Sciatic nerve (tissue), 2 donors: ENCODE measurements at regions not wholly inside any gene's neighbourhood (a gene's known extent, or its start where the extent isn't known, plus 50 kb on each side); places are given as distances from the start of the nearest gene placed in this dataset.
A peak's percentile ranks its signal among the peaks of the same experiment; 100 is the strongest.

Source experiments
- ATAC-seq: fragments of 200-7000 bp; cut with Tn5 transposase; one replicate; pipeline ENCODE4 v1.9.1; 2020; ENCODE audit warnings: mild to moderate bottlenecking, moderate library complexity
- DNase-seq: peaks from one replicate; pipeline ENCODE4 v3.0.0-alpha.2; 2020; ENCODE audit warnings: low spot score
- intact Hi-C: fragments of 100-400 bp; cut with DNase I; formaldehyde crosslinking; loops from one replicate; pipeline ENCODE4 v1.14.2; 2022
- donor health status: DM: no; HTN: no; CAD: no.
- donor health status: DM: no; HTN: no; CAD: no.

- ATAC-seq (peak; percentile 73), DNase-seq (no peak)
- intact Hi-C loops: no loop called here
Measured at GRCh38 chr11:91795139-91795887, 429.3 kb upstream of the FAT3 start.

GRCh38 chr11:91794146-91794545 lies 430.5 kb upstream of the FAT3 start:
- DNase-seq: no peak
- no peak for ATAC-seq
- intact Hi-C loops: no loop called here

- DNase-seq (no peak), ATAC-seq (no peak)
- intact Hi-C loops: no loop called here
Measured at GRCh38 chr11:91792779-91793262, 431.8 kb upstream of the FAT3 start.

GRCh38 chr11:91791171-91791468 lies 433.5 kb upstream of the FAT3 start:
- DNase-seq (no peak), ATAC-seq (no peak)
- intact Hi-C loops: no loop called here

GRCh38 chr11:91790346-91791170 lies 434.1 kb upstream of the FAT3 start:
- no peak for ATAC-seq
- DNase-seq: no peak
- intact Hi-C loops: no loop called here

- DNase-seq: no peak
- no peak for ATAC-seq
- intact Hi-C loops: no loop called here
Measured at GRCh38 chr11:91788764-91789163, 435.9 kb upstream of the FAT3 start.

GRCh38 chr11:91786097-91786496 lies 438.5 kb upstream of the FAT3 start:
- DNase-seq: no peak
- intact Hi-C loops: no loop called here
- ATAC-seq: no peak

- intact Hi-C loops: no loop called here
- no peak for ATAC-seq
- no peak for DNase-seq
Measured at GRCh38 chr11:91783173-91783572, 441.4 kb upstream of the FAT3 start.

- DNase-seq: no peak
- ATAC-seq: no peak
- intact Hi-C loops: no loop called here
Measured at GRCh38 chr11:91778758-91779157, 445.9 kb upstream of the FAT3 start.

- intact Hi-C loops: no loop called here
- ATAC-seq: no peak
- DNase-seq: no peak
Measured at GRCh38 chr11:91776655-91777054, 448.0 kb upstream of the FAT3 start.

- no peak for DNase-seq
- intact Hi-C loops: no loop called here
- no peak for ATAC-seq
Measured at GRCh38 chr11:91773090-91773489, 451.5 kb upstream of the FAT3 start.

GRCh38 chr11:91771961-91772360 lies 452.7 kb upstream of the FAT3 start:
- DNase-seq: no peak
- intact Hi-C loops: no loop called here
- no peak for ATAC-seq

- intact Hi-C loops: no loop called here
- DNase-seq (no peak), ATAC-seq (no peak)
Measured at GRCh38 chr11:91768783-91769182, 455.8 kb upstream of the FAT3 start.

- intact Hi-C loops: no loop called here
- DNase-seq (no peak), ATAC-seq (no peak)
Measured at GRCh38 chr11:91763331-91763730, 461.3 kb upstream of the FAT3 start.

GRCh38 chr11:91761406-91762025 lies 463.1 kb upstream of the FAT3 start:
- intact Hi-C loops: no loop called here
- ATAC-seq: no peak
- DNase-seq: no peak

- DNase-seq (no peak), ATAC-seq (no peak)
- intact Hi-C loops: no loop called here
Measured at GRCh38 chr11:91756829-91757480, 467.7 kb upstream of the FAT3 start.

GRCh38 chr11:91755951-91756707 lies 468.5 kb upstream of the FAT3 start:
- intact Hi-C loops: no loop called here
- ATAC-seq: no peak

GRCh38 chr11:91755526-91755925 lies 469.1 kb upstream of the FAT3 start:
- DNase-seq: no peak
- intact Hi-C loops: no loop called here
- ATAC-seq: no peak

More at GRCh38 chr11:91755951-91756707, 468.5 kb upstream of the FAT3 start:
- DNase-seq: no peak

GRCh38 chr11:91749251-91749650 lies 475.4 kb upstream of the FAT3 start:
- no peak for ATAC-seq
- no peak for DNase-seq
- intact Hi-C loops: no loop called here
